Nephron (organoid): ENCODE measurements at regions not wholly inside any gene's neighbourhood (a gene's known extent, or its start where the extent isn't known, plus 50 kb on each side); places are given as distances from the start of the nearest gene placed in this dataset.
A peak's percentile ranks its signal among the peaks of the same experiment; 100 is the strongest.

ENCODE experiments used
- H3K27ac Mint-ChIP-seq, 3 experiments: 2 replicates each; pipeline ENCODE4 v1.8.0; 2020; ENCODE audit warnings: mixed read lengths in 3 of 3, mild to moderate bottlenecking in 2 of 3, moderate library complexity in 1 of 3
- H3K27me3 Mint-ChIP-seq: 2 replicates; pipeline ENCODE4 v1.8.0; 2021; ENCODE audit warnings: low read depth, mild to moderate bottlenecking, moderate library complexity, mixed read lengths
- H3K36me3 Mint-ChIP-seq: 2 replicates; pipeline ENCODE4 v1.8.0; 2020; ENCODE audit warnings: low read depth, mixed read lengths
- H3K4me1 Mint-ChIP-seq: 2 replicates; pipeline ENCODE4 v1.8.0; 2020; ENCODE audit warnings: mixed read lengths
- H3K4me3 Mint-ChIP-seq, 3 experiments: 2 replicates each; pipeline ENCODE4 v1.8.0; 2020; ENCODE audit warnings: mild to moderate bottlenecking in 3 of 3, mixed read lengths in 3 of 3, moderate library complexity in 2 of 3
- H3K9me3 Mint-ChIP-seq: 2 replicates; pipeline ENCODE4 v1.8.0; 2020; ENCODE audit warnings: mixed read lengths
- CTCF ChIP-seq, 3 experiments: fragments of 200-600 bp; sonication (generic); IDR thresholded peaks; one replicate each; pipeline ENCODE4 v1.5.0; 2021; ENCODE audit warnings: antibody characterized with exemption in 3 of 3; ENCODE audit not compliant: unreplicated experiment in 3 of 3

GRCh38 chr5:4511996-4512656 lies 628.0 kb upstream of the ADAMTS16 start:
- peak; percentile 63 to 70 (median 68) for TF ChIP-seq CTCF (IDR thresholded peaks at IDR 0.05; ENCODE audit: unreplicated experiment in 3 of 3)
- Mint-ChIP-seq H3K4me3 (peak overlapping the region; percentile 53 to 76 (median 75)), H3K27ac (peak overlapping the region in 1 of 3 experiments; percentile 84), H3K9me3 (peaks cover under 1% of the 10 kb centered on the region), H3K27me3 (peaks cover 36% of the 10 kb centered on the region), H3K36me3 (no peaks in the 10 kb centered on the region), H3K4me1 (peaks cover 9% of the 10 kb centered on the region)

GRCh38 chr5:4513381-4513780 lies 626.7 kb upstream of the ADAMTS16 start:
- H3K4me3 Mint-ChIP-seq: no peak overlapping the region
- peaks cover 9% of the 10 kb centered on the region for H3K4me1 Mint-ChIP-seq
- no peaks in the 10 kb centered on the region for H3K36me3 Mint-ChIP-seq
- no peak overlapping the region for H3K27ac Mint-ChIP-seq
- TF ChIP-seq CTCF (IDR thresholded peaks at IDR 0.05; ENCODE audit: unreplicated experiment in 3 of 3): no peak
- no peaks in the 10 kb centered on the region for H3K9me3 Mint-ChIP-seq
- H3K27me3 Mint-ChIP-seq: peaks cover 36% of the 10 kb centered on the region

- no peaks in the 10 kb centered on the region for H3K9me3 Mint-ChIP-seq
- no peak for TF ChIP-seq CTCF (IDR thresholded peaks at IDR 0.05; ENCODE audit: unreplicated experiment in 3 of 3)
- peaks cover 36% of the 10 kb centered on the region for H3K27me3 Mint-ChIP-seq
- H3K4me1 Mint-ChIP-seq: peaks cover 9% of the 10 kb centered on the region
- H3K4me3 Mint-ChIP-seq: no peak overlapping the region
- H3K36me3 Mint-ChIP-seq: no peaks in the 10 kb centered on the region
- H3K27ac Mint-ChIP-seq: no peak overlapping the region
Measured at GRCh38 chr5:4514067-4514648, 626.0 kb upstream of the ADAMTS16 start.

- H3K27me3 Mint-ChIP-seq: peaks cover 9% of the 10 kb centered on the region
- TF ChIP-seq CTCF (IDR thresholded peaks at IDR 0.05; ENCODE audit: unreplicated experiment in 3 of 3): no peak
- H3K36me3 Mint-ChIP-seq: no peaks in the 10 kb centered on the region
- H3K4me1 Mint-ChIP-seq: no peaks in the 10 kb centered on the region
- no peak overlapping the region for H3K4me3 Mint-ChIP-seq
- H3K9me3 Mint-ChIP-seq: no peaks in the 10 kb centered on the region
- no peak overlapping the region for H3K27ac Mint-ChIP-seq
Measured at GRCh38 chr5:4518903-4519672, 621.0 kb upstream of the ADAMTS16 start.

- no peaks in the 10 kb centered on the region for H3K9me3 Mint-ChIP-seq
- H3K36me3 Mint-ChIP-seq: no peaks in the 10 kb centered on the region
- no peak overlapping the region for H3K27ac Mint-ChIP-seq
- no peaks in the 10 kb centered on the region for H3K4me1 Mint-ChIP-seq
- peak in 1 of 3 experiments; percentile 15 for TF ChIP-seq CTCF (IDR thresholded peaks at IDR 0.05; ENCODE audit: unreplicated experiment in 3 of 3)
- no peak overlapping the region for H3K4me3 Mint-ChIP-seq
- peaks cover 4% of the 10 kb centered on the region for H3K27me3 Mint-ChIP-seq
Measured at GRCh38 chr5:4520559-4520958, 619.6 kb upstream of the ADAMTS16 start.
